ENCODE measurements at regions not wholly inside any gene's neighbourhood (a gene's known extent, or its start where the extent isn't known, plus 50 kb on each side); places are given as distances from the start of the nearest gene placed in this dataset.

GRCh38 chr11:91115116-91115515 is 892.3 kb upstream of the CHORDC1 start:
- no peak for ATAC-seq
- Histone ChIP-seq H3K27ac (ENCODE audit: low read length) (no peak overlapping the region), H3K9me3 (ENCODE audit: control insufficient read depth, insufficient read depth, low read depth, low read length) (no peaks in the 10 kb centered on the region), H3K4me1 (ENCODE audit: control insufficient read depth, insufficient read depth, low read length) (no peaks in the 10 kb centered on the region), H3K27me3 (ENCODE audit: control insufficient read depth, insufficient read depth, low read length) (no peaks in the 10 kb centered on the region), H3K4me3 (ENCODE audit: low read depth in 2 of 2, low read length in 2 of 2) (no peak overlapping the region), H3K36me3 (ENCODE audit: control insufficient read depth, insufficient read depth, low read length) (no peaks in the 10 kb centered on the region)
- ChIA-PET POLR2A (no interaction called here), CTCF (no interaction called here)
- in situ Hi-C loops (cut with HindIII; ENCODE audit: low pct_unique_long_range_greater_than_20kb, low sequenced_read_pairs), result no loop called here
- no peak for DNase-seq (ENCODE audit: low read depth, low spot score)
- TF ChIP-seq POLR2AphosphoS5 (IDR thresholded peaks at IDR 0.05; ENCODE audit: low read depth, low read length) (no peak), REST (IDR thresholded peaks at IDR 0.05; ENCODE audit: insufficient read depth in 1 of 2, low read depth in 2 of 2, low read length in 1 of 2) (no peak), TCF7L2 (IDR thresholded peaks at IDR 0.05; ENCODE audit: low read depth, low read length) (no peak), SIN3A (IDR thresholded peaks at IDR 0.05; ENCODE audit: borderline replicate concordance, insufficient read depth, low read depth, low read length) (no peak), CTCF (IDR thresholded peaks at IDR 0.05) (no peak)
- intact Hi-C loops (cut with micrococcal nuclease; ENCODE audit: unreplicated experiment), result no loop called here
- BruUV-seq (replicated peaks), result no TSS peak

GRCh38 chr11:91104237-91104636 is 881.4 kb upstream of the CHORDC1 start:
- peaks cover 13% of the 10 kb centered on the region; the same call in 1 of the 2 replicates for H3K4me1 ChIP-seq (ENCODE audit: control insufficient read depth, insufficient read depth, low read length)
- no peaks in the 10 kb centered on the region for H3K36me3 ChIP-seq (ENCODE audit: control insufficient read depth, insufficient read depth, low read length)
- intact Hi-C loops (cut with micrococcal nuclease; ENCODE audit: unreplicated experiment), result no loop called here
- H3K4me3 ChIP-seq (ENCODE audit: low read depth in 2 of 2, low read length in 2 of 2), result no peak overlapping the region
- H3K27ac ChIP-seq (ENCODE audit: low read length), result peak overlapping the region; percentile 75
- no peak for TF ChIP-seq POLR2AphosphoS5 (IDR thresholded peaks at IDR 0.05; ENCODE audit: low read depth, low read length)
- TF ChIP-seq CTCF (IDR thresholded peaks at IDR 0.05), result no peak
- TF ChIP-seq TCF7L2 (IDR thresholded peaks at IDR 0.05; ENCODE audit: low read depth, low read length), result peak; percentile 89
- ATAC-seq (peak; percentile 86; the same call in 1 of the 2 replicates), DNase-seq (ENCODE audit: low read depth, low spot score) (no peak)
- ChIA-PET POLR2A (no interaction called here), CTCF (no interaction called here)
- in situ Hi-C loops (cut with HindIII; ENCODE audit: low pct_unique_long_range_greater_than_20kb, low sequenced_read_pairs), result no loop called here
- BruUV-seq (replicated peaks), result no TSS peak
- no peaks in the 10 kb centered on the region for H3K9me3 ChIP-seq (ENCODE audit: control insufficient read depth, insufficient read depth, low read depth, low read length)
- H3K27me3 ChIP-seq (ENCODE audit: control insufficient read depth, insufficient read depth, low read length), result no peaks in the 10 kb centered on the region
